Osteoblast (primary cell): ENCODE measurements at regions not wholly inside any gene's neighbourhood (a gene's known extent, or its start where the extent isn't known, plus 50 kb on each side); places are given as distances from the start of the nearest gene placed in this dataset.

ENCODE experiments used
- DNase-seq: peaks from one replicate; pipeline ENCODE4 v3.0.0; 2011; ENCODE audit warnings: low spot score, mixed read lengths; ENCODE audit not compliant: insufficient read length; ENCODE audit errors: missing footprints
- H2AFZ ChIP-seq: 2 replicates; pipeline ENCODE4 v1.6.0; 2011; ENCODE audit warnings: mild to moderate bottlenecking, low read length
- H3K27ac ChIP-seq: 2 replicates; pipeline ENCODE4 v1.5.1; 2011; ENCODE audit warnings: mild to moderate bottlenecking, low read depth, low read length, moderate library complexity
- H3K27me3 ChIP-seq: 2 replicates; pipeline ENCODE4 v1.6.0; 2012; ENCODE audit warnings: mild to moderate bottlenecking, control low read depth, inconsistent platforms, low read length, moderate library complexity; ENCODE audit not compliant: insufficient read depth
- H3K36me3 ChIP-seq: 2 replicates; pipeline ENCODE4 v1.5.1; 2011; ENCODE audit warnings: mild to moderate bottlenecking, low read length, control low read depth, moderate library complexity; ENCODE audit not compliant: insufficient read depth
- H3K4me1 ChIP-seq: 2 replicates; pipeline ENCODE4 v1.5.1; 2011; ENCODE audit warnings: mild to moderate bottlenecking, low read length, control low read depth, moderate library complexity; ENCODE audit not compliant: insufficient read depth
- H3K4me2 ChIP-seq: 2 replicates; pipeline ENCODE4 v1.6.0; 2011; ENCODE audit warnings: mild to moderate bottlenecking, low read length; ENCODE audit not compliant: insufficient read depth
- H3K4me3 ChIP-seq: fragments of 200-600 bp; sonication (generic); 3 replicates; pipeline ENCODE4 v1.5.1; 2012; ENCODE audit warnings: mild to moderate bottlenecking, low read length, inconsistent platforms; ENCODE audit not compliant: insufficient read depth
- H3K79me2 ChIP-seq: 2 replicates; pipeline ENCODE4 v1.6.0; 2012; ENCODE audit warnings: mild to moderate bottlenecking, low read length, control low read depth, inconsistent platforms; ENCODE audit not compliant: insufficient read depth
- H3K9me3 ChIP-seq: 2 replicates; pipeline ENCODE4 v1.5.1; 2011; ENCODE audit warnings: low read depth, low read length, control low read depth
- H4K20me1 ChIP-seq: 2 replicates; pipeline ENCODE4 v1.6.0; 2012; ENCODE audit warnings: mild to moderate bottlenecking, low read length, control low read depth; ENCODE audit not compliant: insufficient read depth
- TF ChIP-seq, protein P1 (sequence below): IDR thresholded peaks from 2 replicates; pipeline ENCODE4 v1.5.1; 2011; ENCODE audit warnings: mild to moderate bottlenecking, low read depth, low read length, moderate library complexity; ENCODE audit errors: extremely low read depth

DNA sequence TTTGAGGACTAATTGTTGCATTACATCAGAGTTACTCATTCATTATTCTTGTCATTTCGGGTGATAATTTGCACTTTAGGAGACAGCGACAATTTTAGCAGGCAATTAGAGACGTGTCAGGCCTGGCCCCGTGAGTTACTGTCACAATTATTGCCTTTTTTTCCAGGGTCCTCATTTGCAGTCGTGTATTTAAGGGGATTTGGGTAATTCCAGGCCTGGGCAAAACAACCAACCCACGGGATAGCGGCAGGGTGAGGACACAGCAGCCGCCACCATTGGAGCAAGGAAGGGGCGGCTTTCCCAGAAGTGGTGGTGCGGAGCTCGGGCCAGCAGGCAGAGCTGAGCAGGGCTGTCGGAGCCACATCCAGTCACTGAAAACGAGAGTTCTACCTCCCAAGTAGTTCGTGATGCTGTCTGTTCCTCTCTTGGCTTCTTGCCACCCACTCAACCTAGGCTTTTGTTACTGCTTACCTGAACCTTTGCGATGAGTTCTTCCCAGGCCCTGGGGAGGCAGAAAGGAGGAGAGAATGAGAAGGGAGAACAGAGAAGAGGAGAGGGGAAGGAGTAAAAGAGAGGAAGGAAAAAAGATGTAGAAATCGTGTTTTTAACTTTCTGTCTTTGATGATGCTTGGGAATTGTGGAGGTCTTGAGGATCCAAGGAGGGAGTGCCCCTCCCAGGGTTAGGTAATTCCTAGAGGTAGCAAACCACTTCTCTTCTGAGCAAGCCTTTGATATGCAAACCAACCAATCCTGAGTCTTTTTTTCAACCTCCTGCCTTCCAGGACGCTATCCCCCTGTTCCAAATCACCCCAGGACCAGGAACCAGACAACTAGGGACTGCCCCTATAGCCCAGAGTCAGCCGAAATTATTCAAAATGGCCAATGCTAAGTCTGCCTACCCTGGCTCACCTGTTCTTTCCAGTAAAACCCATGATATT lies 236.1 kb downstream of the MIAT start:
- Histone ChIP-seq H2AFZ (peak overlapping the region; percentile 36), H3K79me2 (no peaks in the 10 kb centered on the region), H3K27ac (peak overlapping the region; percentile 94), H4K20me1 (peaks cover 3% of the 10 kb centered on the region), H3K4me1 (peaks cover 44% of the 10 kb centered on the region), H3K4me3 (no peak overlapping the region), H3K27me3 (no peaks in the 10 kb centered on the region), H3K36me3 (no peaks in the 10 kb centered on the region), H3K9me3 (no peaks in the 10 kb centered on the region), H3K4me2 (no peak overlapping the region)
- TF ChIP-seq, protein P1, sequence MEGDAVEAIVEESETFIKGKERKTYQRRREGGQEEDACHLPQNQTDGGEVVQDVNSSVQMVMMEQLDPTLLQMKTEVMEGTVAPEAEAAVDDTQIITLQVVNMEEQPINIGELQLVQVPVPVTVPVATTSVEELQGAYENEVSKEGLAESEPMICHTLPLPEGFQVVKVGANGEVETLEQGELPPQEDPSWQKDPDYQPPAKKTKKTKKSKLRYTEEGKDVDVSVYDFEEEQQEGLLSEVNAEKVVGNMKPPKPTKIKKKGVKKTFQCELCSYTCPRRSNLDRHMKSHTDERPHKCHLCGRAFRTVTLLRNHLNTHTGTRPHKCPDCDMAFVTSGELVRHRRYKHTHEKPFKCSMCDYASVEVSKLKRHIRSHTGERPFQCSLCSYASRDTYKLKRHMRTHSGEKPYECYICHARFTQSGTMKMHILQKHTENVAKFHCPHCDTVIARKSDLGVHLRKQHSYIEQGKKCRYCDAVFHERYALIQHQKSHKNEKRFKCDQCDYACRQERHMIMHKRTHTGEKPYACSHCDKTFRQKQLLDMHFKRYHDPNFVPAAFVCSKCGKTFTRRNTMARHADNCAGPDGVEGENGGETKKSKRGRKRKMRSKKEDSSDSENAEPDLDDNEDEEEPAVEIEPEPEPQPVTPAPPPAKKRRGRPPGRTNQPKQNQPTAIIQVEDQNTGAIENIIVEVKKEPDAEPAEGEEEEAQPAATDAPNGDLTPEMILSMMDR = no peak
- DNase-seq = no peak

DNA sequence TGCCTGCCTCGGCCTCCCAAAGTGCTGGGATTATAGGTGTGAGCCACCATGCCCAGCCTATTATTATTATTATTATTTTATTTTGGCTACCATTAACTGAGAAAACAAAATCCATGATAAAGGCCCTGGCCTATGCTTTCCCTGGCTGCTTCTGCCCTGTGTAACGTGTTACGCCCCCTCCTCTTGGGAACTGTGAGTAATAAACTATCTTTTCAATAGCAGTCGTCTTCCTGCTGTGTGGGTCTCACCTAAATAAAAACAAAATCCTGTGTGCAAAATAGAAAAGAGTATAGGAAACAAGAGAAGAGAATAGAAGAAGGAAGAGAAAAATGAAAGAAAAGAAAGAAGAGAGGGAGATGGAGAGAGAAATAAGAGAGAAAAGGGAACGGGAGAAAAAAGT lies 237.0 kb downstream of the MIAT start:
- H3K4me3 ChIP-seq = no peak overlapping the region
- no peaks in the 10 kb centered on the region for H3K36me3 ChIP-seq
- no peak overlapping the region for H2AFZ ChIP-seq
- H3K9me3 ChIP-seq = no peaks in the 10 kb centered on the region
- H3K79me2 ChIP-seq = no peaks in the 10 kb centered on the region
- peaks cover 42% of the 10 kb centered on the region for H3K4me1 ChIP-seq
- H3K4me2 ChIP-seq = peak overlapping the region; percentile 68
- peak overlapping the region; percentile 94 for H3K27ac ChIP-seq
- H4K20me1 ChIP-seq = peaks cover 3% of the 10 kb centered on the region
- DNase-seq = no peak
- TF ChIP-seq, protein P1 = no peak
- H3K27me3 ChIP-seq = no peaks in the 10 kb centered on the region

DNA sequence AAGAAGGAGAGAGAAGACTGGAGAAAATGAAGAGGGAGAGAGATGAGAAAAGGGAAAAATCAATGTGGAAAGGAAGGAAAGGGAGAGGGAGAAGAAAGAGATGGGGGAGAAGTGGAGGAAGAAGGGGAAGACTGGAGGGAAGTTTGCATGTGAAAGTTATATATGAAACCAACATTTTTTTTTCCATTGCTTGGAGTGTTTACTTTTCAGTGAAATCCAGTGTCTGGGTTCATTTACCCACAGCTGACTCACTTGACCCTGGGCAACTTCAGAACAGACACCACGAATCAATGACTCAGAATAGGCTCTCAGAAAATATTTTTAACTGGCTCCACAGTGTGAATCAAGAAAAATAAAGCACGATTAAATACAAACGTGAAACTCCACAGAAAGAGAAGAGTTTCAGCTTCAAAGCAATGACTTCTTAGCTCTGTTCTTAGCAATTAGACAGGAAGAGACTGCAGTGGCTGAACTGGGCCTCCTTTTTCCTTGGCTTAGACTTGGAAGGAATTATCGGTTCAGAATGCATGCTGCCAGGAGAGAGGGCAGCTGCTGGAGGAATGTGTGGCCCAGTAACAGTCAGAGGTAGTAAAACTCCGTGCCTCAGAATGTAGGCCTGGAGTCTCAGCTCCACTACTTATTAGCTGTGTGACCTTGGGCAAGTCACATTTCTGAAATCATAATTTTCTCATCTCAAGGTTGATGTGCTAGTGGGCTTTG lies 237.5 kb downstream of the MIAT start:
- peak; percentile 96 for DNase-seq
- H3K79me2 ChIP-seq = no peaks in the 10 kb centered on the region
- H3K9me3 ChIP-seq = no peaks in the 10 kb centered on the region
- peak overlapping the region; percentile 72 for H2AFZ ChIP-seq
- peaks cover 3% of the 10 kb centered on the region for H4K20me1 ChIP-seq
- peaks cover 39% of the 10 kb centered on the region for H3K4me1 ChIP-seq
- no peaks in the 10 kb centered on the region for H3K27me3 ChIP-seq
- no peaks in the 10 kb centered on the region for H3K36me3 ChIP-seq
- TF ChIP-seq, protein P1 = no peak
- H3K4me2 ChIP-seq = peak overlapping the region; percentile 68
- no peak overlapping the region for H3K4me3 ChIP-seq
- H3K27ac ChIP-seq = peak overlapping the region; percentile 94

DNA sequence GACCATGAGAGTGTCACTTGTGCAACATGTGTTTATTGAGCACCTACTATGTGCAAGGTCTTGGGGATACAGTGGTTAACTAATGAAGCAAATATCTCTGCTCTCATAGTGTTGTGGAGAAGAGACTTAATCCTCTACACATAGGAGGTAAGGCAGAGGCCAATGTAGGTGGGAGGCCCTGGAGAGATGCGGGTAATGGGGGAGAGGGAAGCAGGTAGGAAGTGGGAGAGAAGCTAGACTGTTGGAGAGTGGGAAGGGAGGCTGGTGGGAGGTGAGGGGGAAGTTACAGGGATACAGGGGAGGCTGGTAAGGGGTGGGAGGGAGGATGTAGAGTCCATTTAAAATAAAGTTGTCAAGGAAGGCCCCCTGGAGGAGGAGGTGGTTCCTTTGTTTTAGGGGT lies 240.0 kb downstream of the MIAT start:
- Histone ChIP-seq H3K27ac (no peak overlapping the region), H3K36me3 (no peaks in the 10 kb centered on the region), H3K9me3 (no peaks in the 10 kb centered on the region), H4K20me1 (peaks cover 3% of the 10 kb centered on the region), H3K4me1 (peaks cover 36% of the 10 kb centered on the region), H3K4me3 (no peak overlapping the region), H2AFZ (no peak overlapping the region), H3K4me2 (no peak overlapping the region), H3K27me3 (no peaks in the 10 kb centered on the region), H3K79me2 (no peaks in the 10 kb centered on the region)
- TF ChIP-seq, protein P1 = no peak
- peak; percentile 38 for DNase-seq
